ENCODE measurements at regions not wholly inside any gene's neighbourhood (a gene's known extent, or its start where the extent isn't known, plus 50 kb on each side); places are given as distances from the start of the nearest gene placed in this dataset.

GRCh38 chr17:37802061-37802595 is 57.3 kb upstream of the HNF1B start:
- DNase-seq: no peak
- ATAC-seq (ENCODE audit: poor library complexity): no peak
- intact Hi-C loops (cut with DNase I): no loop called here

GRCh38 chr17:37801171-37801570 is 56.3 kb upstream of the HNF1B start:
- no peak for ATAC-seq (ENCODE audit: poor library complexity)
- intact Hi-C loops (cut with DNase I): no loop called here
- DNase-seq: no peak

- ATAC-seq (ENCODE audit: poor library complexity) (no peak), DNase-seq (no peak)
- intact Hi-C loops (cut with DNase I): no loop called here
Measured at GRCh38 chr17:37797206-37797605, 52.3 kb upstream of the HNF1B start.

GRCh38 chr17:37796076-37796475 is 51.2 kb upstream of the HNF1B start:
- ATAC-seq (ENCODE audit: poor library complexity): no peak
- intact Hi-C loops (cut with DNase I): no loop called here

More at GRCh38 chr17:37796076-37796475, 51.2 kb upstream of the HNF1B start:
- no peak for DNase-seq

Data from Right ventricle myocardium superior (tissue), 1 donor.